HG03354 (cell line): ENCODE measurements at regions not wholly inside any gene's neighbourhood (a gene's known extent, or its start where the extent isn't known, plus 50 kb on each side); places are given as distances from the start of the nearest gene placed in this dataset.
"Not testable (repeated sequence)": the region's sequence is repeated elsewhere in the genome, so short reads cannot be mapped to it uniquely, and the experiment has no call there.

Experiments
- ATAC-seq: cut with Tn5 transposase; IDR thresholded peaks from one replicate; pipeline ENCODE4 v1.9.1; 2021; ENCODE audit warnings: mild to moderate bottlenecking; ENCODE audit not compliant: unreplicated experiment, poor library complexity, severe bottlenecking

GRCh38 chr3:6467186-6467585, 393.7 kb upstream of the GRM7 start:
- no peak for ATAC-seq

DNA sequence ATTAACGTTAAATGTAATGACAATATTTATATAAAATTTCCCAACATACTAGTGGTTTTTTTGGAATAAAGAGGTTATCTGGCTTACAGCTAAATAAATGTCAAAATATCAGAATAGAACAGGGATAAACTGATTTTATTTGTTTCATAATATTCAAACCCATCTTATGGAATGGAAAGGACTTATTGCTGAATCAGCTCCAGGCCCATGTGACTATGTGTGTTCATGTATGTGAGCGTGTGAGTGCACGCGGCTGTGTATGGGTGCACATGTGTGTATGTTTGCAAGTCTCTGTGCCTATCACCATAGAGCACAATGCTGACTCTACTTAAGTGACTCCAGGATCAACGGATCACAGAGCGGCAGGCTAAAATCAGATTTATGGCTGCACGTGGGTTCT, 392.3 kb upstream of the GRM7 start:
- ATAC-seq, result no peak

- ATAC-seq, result no peak
Observed at GRCh38 chr3:6471744-6472143, 389.2 kb upstream of the GRM7 start.

- ATAC-seq, result not testable (repeated sequence)
Observed at GRCh38 chr3:6490487-6491327, 370.2 kb upstream of the GRM7 start.

DNA sequence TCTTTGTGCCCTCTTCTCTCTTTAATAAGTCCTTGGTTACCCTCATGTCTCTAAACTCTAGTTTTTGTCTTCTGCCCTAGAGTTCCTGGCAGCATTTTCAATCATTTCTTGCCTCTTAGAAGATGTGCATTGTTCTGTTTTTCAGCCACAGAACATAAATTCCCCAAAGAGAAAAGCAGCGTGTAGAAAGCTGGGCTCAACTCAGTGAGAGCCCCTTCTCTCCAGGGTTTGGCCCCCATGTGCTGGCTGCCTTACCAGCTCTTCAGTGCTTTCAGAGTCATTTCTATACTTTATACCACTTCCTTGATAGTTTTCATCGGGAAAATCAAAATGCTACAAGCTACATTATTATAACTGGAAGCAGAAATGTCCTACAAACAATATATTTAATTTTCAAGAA, 369.1 kb upstream of the GRM7 start:
- ATAC-seq, result no peak

DNA sequence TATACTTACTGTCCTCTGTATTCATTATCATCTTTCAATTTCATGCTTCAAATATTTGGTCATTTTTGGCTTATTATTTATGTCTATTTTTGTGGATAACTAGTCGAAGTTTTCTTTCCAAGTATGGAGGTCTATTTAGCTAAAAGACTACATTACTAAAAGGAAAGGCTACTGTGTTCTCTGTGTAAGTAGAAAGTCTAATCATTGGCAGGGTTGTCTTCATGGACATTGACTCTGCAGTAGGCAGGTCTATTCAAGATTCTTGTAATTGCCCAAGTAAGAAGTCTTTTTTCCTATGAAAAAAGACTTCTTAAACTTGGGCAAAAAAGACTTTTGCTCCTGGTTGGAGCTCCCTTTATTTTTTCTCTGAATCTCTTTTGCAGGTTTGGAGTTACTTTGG, 368.6 kb upstream of the GRM7 start:
- ATAC-seq, result no peak

- not testable (repeated sequence) for ATAC-seq
Observed at GRCh38 chr3:6498944-6499343, 362.0 kb upstream of the GRM7 start.

DNA sequence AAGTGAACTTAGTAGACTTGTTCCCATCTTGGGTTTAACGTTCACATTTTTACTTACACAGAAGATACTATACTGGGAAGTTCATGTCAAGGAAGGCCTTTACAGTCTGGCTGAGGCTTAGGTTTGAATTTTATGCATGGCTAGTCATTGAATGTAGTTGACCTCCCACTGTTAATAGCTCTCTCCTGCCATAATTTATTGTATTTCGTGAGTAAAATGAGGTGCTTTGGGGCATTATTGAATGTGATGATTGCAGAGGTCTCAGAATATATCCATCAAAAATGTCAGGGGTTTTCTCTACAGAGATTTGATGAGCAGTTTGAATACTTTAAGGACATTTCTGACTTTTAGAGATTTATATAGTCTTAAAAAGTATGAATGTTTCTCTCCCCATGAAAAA, 356.6 kb upstream of the GRM7 start:
- no peak for ATAC-seq

DNA sequence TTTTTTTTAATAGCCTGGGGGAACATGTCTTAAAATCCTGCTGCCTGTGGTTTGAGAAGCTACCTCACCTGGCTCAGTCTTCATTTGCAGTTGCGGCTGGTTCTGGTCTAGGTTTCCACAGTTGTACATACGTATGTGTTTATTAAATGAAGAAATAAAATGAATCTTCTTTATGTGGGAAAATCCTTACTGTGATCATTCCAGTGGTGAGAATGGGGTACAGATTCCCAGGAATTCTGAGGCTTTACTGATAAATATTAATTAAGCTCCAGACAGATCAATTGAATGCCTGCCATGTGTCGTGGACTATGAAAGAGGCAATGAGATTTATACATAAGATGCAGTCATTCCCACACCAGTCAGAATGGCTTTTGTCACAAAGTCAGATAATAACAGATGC, 356.1 kb upstream of the GRM7 start:
- no peak for ATAC-seq

DNA sequence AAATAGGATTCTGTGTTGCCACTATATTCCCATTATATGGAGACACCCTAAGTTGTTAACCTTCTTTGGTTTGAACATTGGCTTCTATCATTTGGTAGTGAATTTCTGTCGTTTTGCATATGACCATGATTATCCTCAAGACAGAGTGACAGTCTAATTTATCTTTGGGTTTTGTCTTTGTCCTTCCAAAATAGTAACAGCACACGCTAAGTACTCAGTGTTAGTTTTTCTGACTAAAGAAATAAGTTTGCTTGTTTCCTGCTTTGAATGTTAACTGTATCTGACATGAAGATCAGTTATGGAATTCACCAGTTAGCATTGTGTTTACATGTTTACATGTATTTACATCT, 352.5 kb upstream of the GRM7 start:
- no peak for ATAC-seq

DNA sequence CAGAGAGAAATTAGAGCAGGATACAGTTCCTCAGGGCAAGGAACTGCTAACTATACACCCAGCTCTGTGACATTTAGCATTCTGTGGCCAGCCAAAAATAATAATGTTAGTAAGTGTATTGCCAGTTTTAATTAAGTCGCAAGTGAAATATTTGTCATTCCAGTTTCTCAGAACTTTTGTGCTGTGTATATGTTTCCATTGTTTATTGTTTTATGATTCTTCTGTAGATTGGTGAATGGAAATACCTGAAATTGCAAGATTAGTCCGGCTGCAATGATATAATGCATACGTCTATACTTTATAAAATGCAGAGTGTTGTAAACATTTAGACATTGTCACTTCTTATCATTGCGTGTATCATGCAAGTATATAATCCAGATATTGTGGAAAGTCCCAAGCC, 351.3 kb upstream of the GRM7 start:
- ATAC-seq, result no peak

DNA sequence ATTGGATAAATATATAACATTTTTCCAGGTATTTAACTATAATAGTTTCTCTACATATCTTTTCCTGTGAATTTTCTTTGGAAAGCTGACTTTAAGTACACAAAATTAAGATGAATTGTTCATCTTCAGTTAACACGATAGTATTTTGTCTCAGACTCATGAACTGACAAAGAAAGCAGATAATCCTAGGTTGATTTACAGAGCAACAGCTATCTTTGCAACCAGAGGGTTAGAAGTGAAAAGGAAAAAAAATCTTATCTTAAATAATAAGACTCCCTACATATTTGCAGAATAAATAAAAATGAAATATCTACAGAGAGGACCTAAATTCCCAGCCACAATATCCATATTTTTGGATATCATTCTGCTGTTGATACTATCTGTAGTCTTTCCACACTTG, 350.2 kb upstream of the GRM7 start:
- ATAC-seq, result no peak

DNA sequence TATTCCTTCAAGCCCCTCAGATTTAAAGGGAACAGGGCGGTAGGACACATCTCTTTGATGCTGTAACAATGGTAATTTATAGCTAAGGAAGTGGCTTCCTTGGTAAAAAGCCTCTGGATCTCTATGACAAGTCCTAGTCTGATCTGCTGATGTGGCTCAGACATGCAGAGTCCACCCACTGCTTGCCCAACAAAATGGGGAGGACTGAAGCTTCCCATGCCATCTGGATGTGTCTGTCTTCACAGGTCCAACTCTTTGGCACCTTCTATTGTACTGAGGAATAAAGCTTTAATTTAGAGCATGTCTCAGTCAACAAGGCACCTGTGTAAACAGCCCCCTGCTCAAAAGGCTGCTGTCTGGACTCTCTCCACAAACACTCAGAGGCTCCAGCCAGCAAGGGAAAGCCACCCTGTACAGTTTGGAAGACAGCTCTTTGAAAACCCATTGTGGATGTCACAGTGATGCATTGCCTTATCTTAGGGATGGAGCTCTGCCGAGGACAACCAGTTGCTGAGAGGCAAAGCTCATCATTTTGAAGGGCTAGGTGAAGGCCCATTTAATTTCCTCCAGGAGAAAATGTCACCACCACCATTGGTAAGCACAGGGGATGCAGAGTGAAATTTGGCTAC, 348.6 kb upstream of the GRM7 start:
- ATAC-seq, result no peak

DNA sequence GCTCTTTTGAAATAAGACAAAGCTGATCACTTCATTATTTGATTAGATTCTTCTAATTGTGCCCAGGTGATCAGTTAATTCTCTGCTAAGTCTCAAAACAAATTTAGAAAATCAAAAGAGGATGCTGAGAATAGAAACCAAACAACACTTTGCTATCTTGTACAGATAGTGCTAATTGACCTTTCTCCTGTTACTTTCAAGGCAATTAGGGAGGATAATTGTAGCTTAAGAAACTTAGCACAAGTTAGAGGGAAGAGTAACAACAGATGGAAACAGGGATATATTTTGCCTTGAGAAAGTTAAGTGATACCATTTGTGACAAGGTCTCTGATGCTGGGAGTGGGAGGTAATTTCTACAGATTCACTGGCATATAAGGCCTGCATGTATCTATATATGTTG, 344.8 kb upstream of the GRM7 start:
- ATAC-seq, result no peak

DNA sequence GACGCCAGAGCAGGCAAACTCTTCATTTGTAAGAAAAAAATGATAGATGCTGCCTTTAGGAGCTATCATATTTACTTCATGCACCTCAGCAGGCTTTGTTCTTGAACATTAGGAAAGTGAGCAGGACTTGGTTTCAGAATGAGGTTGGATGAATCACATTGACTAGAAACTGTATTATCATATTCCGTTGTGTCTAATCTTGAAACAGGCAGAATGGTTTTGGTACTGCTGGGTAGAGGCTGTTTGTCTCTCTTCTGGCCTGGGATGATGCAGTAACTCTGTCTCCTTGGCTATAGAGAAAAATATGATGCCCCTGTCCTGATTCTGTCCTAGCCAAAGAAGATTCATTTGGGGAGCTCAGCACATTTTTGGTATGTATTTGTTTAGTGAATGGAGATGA, 344.2 kb upstream of the GRM7 start:
- no peak for ATAC-seq

DNA sequence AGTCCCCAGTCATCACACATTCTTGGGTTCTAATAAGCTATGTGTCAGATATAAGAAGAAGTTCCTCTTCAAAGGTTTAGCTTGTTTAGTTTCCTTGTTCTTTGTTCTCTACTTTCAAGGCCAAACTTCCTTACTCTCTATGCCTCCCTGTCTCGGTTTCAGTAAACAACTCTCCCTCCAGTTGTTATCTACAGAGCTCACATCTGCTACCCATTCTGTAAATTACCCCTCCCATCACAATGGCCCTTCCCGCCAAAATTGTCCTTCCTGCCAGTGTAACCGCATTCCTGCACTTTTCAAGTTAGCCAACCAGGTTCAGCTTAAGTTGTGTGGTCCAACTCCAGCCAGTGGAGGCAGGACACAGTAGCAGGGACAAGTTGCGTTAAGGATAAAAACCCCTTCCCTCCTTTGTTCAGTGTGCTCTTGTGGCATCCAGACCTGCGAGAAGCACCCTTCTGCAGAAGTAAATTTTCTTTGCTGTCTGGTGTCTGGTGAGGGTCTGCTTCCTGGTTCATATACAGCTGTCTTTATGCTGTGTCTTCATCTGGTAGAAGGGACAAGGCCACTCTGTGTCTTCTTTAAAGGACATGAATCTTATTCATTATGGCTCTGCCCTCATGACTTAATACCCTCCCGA, 342.1 kb upstream of the GRM7 start:
- no peak for ATAC-seq

GRCh38 chr3:6521369-6522113, 339.4 kb upstream of the GRM7 start:
- ATAC-seq, result no peak

DNA sequence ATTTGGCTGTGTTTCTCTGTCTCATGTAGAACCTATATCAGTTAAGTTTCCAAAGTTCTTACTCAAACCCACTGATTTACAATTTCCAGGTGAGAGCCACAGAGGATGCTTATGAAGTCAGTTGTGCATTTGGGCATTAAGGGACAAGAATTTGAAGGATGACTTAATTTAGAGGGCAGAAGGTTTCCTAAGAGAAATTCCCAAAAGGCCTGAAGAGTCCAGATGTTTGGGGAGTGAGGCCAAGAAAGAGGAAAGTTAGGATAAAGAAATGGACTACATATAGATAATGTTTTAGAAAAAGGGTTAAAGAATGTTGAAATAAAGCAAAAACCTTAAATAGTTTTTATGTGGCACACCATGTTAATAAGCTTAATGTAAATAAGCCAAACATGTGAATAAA, 338.7 kb upstream of the GRM7 start:
- no peak for ATAC-seq

- no peak for ATAC-seq
Observed at GRCh38 chr3:6523043-6523442, 337.9 kb upstream of the GRM7 start.

- no peak for ATAC-seq
Observed at GRCh38 chr3:6524479-6524878, 336.4 kb upstream of the GRM7 start.

GRCh38 chr3:6526321-6526720, 334.6 kb upstream of the GRM7 start:
- ATAC-seq, result no peak
